GM12801 (cell line): ENCODE measurements at regions not wholly inside any gene's neighbourhood (a gene's known extent, or its start where the extent isn't known, plus 50 kb on each side); places are given as distances from the start of the nearest gene placed in this dataset.

Source experiments
- TF ChIP-seq, protein P1 (sequence below): IDR thresholded peaks from one replicate; pipeline ENCODE4 v1.5.1; 2011; ENCODE audit warnings: control low read depth; ENCODE audit not compliant: insufficient read length; ENCODE audit errors: extremely low read depth

DNA sequence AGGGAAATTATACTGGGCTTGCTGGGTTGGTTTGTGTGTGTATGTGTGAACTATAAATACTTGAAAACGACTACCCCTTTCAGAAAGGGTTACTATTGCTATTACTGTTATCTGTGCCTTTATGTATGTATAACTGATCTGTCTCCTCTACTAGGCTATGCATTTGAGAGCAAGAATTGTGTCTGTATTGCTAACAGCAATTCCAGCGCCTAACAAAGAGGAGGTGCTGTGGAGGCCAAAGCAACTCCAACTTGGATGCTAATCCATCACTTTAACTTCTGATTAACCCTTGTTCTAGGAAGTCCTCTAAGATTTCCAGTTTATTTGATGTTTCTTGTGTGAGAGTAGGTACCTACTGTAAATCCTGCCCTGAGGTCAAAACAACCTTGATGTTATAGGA lies 313.9 kb downstream of the PCNX1 start:
- TF ChIP-seq, protein P1, sequence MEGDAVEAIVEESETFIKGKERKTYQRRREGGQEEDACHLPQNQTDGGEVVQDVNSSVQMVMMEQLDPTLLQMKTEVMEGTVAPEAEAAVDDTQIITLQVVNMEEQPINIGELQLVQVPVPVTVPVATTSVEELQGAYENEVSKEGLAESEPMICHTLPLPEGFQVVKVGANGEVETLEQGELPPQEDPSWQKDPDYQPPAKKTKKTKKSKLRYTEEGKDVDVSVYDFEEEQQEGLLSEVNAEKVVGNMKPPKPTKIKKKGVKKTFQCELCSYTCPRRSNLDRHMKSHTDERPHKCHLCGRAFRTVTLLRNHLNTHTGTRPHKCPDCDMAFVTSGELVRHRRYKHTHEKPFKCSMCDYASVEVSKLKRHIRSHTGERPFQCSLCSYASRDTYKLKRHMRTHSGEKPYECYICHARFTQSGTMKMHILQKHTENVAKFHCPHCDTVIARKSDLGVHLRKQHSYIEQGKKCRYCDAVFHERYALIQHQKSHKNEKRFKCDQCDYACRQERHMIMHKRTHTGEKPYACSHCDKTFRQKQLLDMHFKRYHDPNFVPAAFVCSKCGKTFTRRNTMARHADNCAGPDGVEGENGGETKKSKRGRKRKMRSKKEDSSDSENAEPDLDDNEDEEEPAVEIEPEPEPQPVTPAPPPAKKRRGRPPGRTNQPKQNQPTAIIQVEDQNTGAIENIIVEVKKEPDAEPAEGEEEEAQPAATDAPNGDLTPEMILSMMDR, result no peak

DNA sequence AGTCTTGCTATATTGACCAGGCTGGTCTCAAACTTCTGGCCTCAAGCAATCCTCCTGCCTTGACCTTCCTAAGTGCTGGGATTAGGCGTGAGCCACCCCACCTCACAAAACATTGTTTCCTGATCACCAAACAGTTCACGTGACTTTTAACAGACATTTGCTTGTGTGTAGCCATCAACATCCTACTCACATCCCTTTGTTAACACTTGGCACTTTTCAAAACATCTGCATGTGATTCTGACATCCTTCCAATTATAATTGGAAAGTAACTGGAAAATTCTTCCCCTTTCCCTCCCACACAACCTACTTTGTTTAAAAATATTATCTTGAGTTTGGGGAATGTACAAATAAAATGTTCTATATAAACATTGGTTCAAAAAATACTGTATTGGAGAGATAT lies 317.9 kb downstream of the PCNX1 start:
- TF ChIP-seq, protein P1, result no peak

DNA sequence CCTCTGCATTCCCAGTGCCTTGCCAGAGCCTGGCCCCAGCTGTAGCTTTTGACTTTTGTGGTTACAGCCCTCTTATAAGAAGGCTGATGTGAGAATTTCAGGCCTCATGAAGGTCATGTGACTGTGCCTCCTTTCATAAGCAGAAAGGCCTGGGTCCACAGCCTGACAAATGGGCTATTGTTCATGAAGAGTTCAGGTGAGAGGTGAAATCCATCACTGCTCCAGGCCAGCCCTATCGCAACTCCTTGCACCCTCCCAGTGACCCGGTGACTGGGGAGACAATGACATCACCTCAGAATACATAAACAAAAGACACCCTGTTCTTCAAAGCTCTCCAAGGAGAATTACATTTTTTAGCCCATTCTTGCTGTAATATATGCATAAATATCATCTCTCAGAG lies 321.5 kb downstream of the PCNX1 start:
- TF ChIP-seq, protein P1, result no peak

DNA sequence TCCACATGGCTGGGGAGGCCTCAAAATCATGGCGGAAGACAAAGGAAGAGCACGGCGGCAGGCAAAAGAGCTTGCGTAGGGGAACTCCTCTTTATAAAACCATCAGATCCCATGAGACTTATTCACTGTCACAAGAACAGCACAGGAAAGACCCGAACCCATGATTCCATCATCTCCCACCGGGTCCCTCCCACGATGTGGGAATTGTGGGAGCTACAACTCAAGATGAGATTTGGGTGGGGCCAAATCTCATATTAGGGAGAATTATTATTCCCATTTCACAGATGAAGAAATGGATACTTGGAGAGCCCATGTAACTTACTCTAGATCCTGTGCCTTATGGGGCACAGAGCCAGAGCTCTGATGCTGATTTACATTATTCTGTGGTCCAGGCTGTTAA lies 322.6 kb downstream of the PCNX1 start:
- TF ChIP-seq, protein P1, result no peak

DNA sequence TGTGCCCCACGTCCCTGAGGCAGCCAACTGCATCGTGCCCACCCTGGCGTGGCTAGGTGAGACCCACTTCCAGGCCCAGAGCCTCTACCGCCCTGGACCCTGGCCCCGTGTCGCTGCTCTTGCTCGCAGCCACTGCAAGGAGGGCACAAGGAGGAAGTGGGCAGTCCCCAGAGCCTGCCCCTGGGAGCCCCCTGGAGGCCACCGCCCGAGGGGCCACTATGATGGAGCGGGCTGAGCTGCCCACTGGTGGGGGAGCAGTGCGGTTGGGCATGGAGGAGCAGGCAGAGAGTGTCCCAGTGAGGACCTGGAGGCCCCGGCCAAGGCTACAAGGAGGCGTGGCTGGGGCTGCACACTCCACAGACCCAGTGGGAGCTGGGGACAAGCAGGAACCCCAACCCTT lies 323.6 kb downstream of the PCNX1 start:
- TF ChIP-seq, protein P1, result no peak

DNA sequence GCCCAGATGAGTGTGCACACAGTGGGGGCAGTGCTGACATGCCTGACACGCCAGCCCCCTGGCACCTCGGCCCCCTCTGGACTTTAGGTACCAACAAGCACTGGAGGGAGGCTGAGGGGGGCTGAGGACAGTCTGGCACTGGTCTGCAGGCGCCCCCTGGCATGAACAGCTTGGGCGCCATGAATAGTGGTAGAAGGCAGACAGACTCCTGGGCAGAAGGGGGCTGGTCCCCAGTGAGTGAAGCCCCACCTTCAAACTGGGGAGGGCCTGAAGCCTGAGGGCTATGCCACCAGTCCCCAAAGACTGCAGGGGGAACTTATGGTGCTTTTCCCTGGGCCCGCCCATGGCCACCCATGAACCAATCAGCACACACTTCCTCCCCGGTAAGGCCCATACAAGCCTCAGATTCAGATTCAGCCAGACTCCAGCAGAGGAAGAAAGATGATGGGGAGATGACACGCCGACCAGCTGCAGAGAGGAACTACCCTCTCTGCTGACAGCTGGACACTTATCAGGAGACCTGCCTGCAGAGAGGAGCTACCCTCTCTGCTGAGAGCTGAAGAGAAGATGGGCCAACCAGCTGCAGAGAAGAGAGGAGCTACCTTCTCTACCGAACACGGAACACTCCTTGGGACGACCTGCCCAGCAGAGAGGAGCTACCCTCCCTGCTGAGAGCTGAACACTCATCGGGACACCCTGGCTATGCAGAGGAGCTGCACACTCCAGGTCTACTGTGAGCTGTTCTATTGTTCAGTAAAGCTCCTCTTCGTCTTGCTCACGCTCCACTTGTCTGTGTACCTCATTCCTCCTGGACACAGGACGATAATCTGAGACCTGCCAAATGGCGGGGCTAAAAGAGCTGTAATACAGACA lies 324.5 kb downstream of the PCNX1 start:
- TF ChIP-seq, protein P1, result no peak

DNA sequence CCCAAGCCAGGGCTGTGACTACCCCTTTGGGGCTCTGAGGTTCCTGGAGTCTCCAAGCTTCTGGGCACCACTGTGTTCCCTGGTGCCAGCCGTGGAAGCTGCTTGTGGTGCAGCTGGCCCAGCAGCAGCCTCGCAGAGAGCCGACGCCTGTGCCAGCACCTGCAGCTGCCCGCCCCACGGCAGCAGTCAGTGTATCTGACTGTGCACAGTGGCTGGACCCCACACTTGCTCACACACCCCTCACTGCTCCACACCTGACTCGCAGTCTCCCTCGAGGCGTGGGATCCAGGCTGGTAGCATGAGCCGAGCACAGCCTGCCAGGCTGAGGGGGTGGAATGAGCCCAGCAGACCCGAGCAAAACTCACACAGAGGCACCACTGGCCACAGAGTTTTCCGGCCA lies 325.2 kb downstream of the PCNX1 start:
- TF ChIP-seq, protein P1, result no peak
